ENCODE measurements at regions not wholly inside any gene's neighbourhood (a gene's known extent, or its start where the extent isn't known, plus 50 kb on each side); places are given as distances from the start of the nearest gene placed in this dataset.
"Not testable (repeated sequence)": the region's sequence is repeated elsewhere in the genome, so short reads cannot be mapped to it uniquely, and the experiment has no call there.

- no peak for DNase-seq
These were observed 75.0 kb upstream of the PKN2 start for GRCh38 chr1:88609051-88609450.

GRCh38 chr1:88610687-88611086, 73.4 kb upstream of the PKN2 start:
- DNase-seq = no peak

- no peak for DNase-seq
These were observed 71.8 kb upstream of the PKN2 start for GRCh38 chr1:88612292-88612691.

- DNase-seq = no peak
These were observed 71.3 kb upstream of the PKN2 start for GRCh38 chr1:88612773-88613172.

GRCh38 chr1:88618331-88618730, 65.7 kb upstream of the PKN2 start:
- DNase-seq = no peak

GRCh38 chr1:88623101-88623500, 61.0 kb upstream of the PKN2 start:
- not testable (repeated sequence) for DNase-seq
